ENCODE measurements at regions not wholly inside any gene's neighbourhood (a gene's known extent, or its start where the extent isn't known, plus 50 kb on each side); places are given as distances from the start of the nearest gene placed in this dataset.

DNA sequence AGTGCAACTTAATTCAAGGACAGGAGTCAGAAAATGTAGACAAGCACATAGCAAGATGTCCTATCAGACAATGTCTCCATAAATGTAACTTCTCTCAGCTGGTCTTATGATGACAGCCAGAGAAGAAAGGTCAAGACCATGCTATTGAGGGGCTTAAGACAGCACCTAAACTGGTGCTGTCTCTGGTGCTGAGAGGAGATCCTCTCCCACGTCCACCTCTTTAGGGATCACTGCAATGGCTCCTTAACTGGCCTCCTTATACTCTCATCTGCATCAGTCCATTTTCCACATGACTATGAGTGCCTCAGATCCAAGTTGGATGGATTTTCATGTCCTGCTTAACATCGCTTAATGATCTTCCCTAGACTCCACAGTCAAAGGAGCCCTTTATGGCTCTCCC, 210.6 kb downstream of the ARL4A start (continued):
- TF ChIP-seq EZH2phosphoT487 (IDR thresholded peaks at IDR 0.05; ENCODE audit: unreplicated experiment) (no peak), CTCF (conservative IDR thresholded peaks at IDR 0.05; ENCODE audit: low read depth in 2 of 2) (no peak)

DNA sequence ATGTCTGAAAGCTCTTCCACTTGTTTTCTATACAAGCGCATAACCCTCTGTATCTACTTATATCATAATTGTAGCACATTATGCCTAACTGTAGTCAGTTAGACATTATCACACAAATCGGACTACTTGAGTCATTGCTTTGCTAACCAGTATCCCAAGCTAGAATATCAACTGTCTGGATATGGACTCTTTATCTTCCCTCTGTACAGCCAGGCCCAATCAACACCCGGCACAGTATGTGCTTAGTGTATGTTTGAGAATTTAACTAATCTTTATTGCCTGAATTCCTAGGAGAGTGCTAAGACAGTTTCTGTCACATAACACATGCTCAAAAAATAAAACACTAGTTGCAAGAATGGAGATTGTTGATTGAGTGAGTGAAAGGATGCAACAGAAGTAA, 211.2 kb downstream of the ARL4A start:
- H3K4me1 ChIP-seq (ENCODE audit: insufficient read depth): peaks cover 11% of the 10 kb centered on the region; the same call in 1 of the 2 replicates
- H3K36me3 Mint-ChIP-seq (ENCODE audit: low read depth): no peaks in the 10 kb centered on the region; the same call in 2 of the 3 replicates
- H3K4me2 ChIP-seq: no peak overlapping the region
- no peak overlapping the region for H3K4me3 Mint-ChIP-seq
- H3K27me3 ChIP-seq (ENCODE audit: insufficient read depth): no peaks in the 10 kb centered on the region
- no peaks in the 10 kb centered on the region for H3K79me2 ChIP-seq (replicated peaks; ENCODE audit: insufficient read depth)
- H3K36me3 ChIP-seq (ENCODE audit: insufficient read depth): no peaks in the 10 kb centered on the region
- no peak overlapping the region for H3K4me3 ChIP-seq
- no peak for ATAC-seq
- no peaks in the 10 kb centered on the region for H3K27me3 Mint-ChIP-seq (ENCODE audit: insufficient read depth, low read depth, poor library complexity)
- no peak overlapping the region; the same call in 1 of the 2 replicates for H2AFZ ChIP-seq
- DNase-seq (ENCODE audit: low spot score): no peak
- H3K27ac ChIP-seq (ENCODE audit: low read depth): no peak overlapping the region
- no peaks in the 10 kb centered on the region for H3F3A ChIP-seq (replicated peaks; ENCODE audit: low read depth)
- H3K9me3 Mint-ChIP-seq: no peaks in the 10 kb centered on the region
- H3K27ac Mint-ChIP-seq: no peak overlapping the region
- H3K4me1 Mint-ChIP-seq: peaks cover 8% of the 10 kb centered on the region
- peaks cover 3% of the 10 kb centered on the region; the same call in 1 of the 2 replicates for H3K9me2 ChIP-seq (ENCODE audit: insufficient read depth)
- H4K20me1 ChIP-seq (replicated peaks; ENCODE audit: insufficient read depth): no peaks in the 10 kb centered on the region
- TF ChIP-seq EZH2 (IDR thresholded peaks at IDR 0.05; ENCODE audit: low read depth, unreplicated experiment): no peak
- TF ChIP-seq NANOG (IDR thresholded peaks at IDR 0.05; ENCODE audit: borderline replicate concordance): no peak
- TF ChIP-seq, protein P1, sequence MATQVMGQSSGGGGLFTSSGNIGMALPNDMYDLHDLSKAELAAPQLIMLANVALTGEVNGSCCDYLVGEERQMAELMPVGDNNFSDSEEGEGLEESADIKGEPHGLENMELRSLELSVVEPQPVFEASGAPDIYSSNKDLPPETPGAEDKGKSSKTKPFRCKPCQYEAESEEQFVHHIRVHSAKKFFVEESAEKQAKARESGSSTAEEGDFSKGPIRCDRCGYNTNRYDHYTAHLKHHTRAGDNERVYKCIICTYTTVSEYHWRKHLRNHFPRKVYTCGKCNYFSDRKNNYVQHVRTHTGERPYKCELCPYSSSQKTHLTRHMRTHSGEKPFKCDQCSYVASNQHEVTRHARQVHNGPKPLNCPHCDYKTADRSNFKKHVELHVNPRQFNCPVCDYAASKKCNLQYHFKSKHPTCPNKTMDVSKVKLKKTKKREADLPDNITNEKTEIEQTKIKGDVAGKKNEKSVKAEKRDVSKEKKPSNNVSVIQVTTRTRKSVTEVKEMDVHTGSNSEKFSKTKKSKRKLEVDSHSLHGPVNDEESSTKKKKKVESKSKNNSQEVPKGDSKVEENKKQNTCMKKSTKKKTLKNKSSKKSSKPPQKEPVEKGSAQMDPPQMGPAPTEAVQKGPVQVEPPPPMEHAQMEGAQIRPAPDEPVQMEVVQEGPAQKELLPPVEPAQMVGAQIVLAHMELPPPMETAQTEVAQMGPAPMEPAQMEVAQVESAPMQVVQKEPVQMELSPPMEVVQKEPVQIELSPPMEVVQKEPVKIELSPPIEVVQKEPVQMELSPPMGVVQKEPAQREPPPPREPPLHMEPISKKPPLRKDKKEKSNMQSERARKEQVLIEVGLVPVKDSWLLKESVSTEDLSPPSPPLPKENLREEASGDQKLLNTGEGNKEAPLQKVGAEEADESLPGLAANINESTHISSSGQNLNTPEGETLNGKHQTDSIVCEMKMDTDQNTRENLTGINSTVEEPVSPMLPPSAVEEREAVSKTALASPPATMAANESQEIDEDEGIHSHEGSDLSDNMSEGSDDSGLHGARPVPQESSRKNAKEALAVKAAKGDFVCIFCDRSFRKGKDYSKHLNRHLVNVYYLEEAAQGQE (IDR thresholded peaks at IDR 0.05; ENCODE audit: unreplicated experiment): no peak
- TF ChIP-seq STAT1 (IDR thresholded peaks at IDR 0.05; ENCODE audit: unreplicated experiment): no peak
- TF ChIP-seq EZH2phosphoT487 (IDR thresholded peaks at IDR 0.05; ENCODE audit: unreplicated experiment): no peak
- no peak for TF ChIP-seq CREB1 (CRISPR knock-in tag; IDR thresholded peaks at IDR 0.05; ENCODE audit: low read depth)
- no peak for TF ChIP-seq ZNF331 (CRISPR knock-in tag; IDR thresholded peaks at IDR 0.05; ENCODE audit: low read depth)
- no peak for TF ChIP-seq CTCF (conservative IDR thresholded peaks at IDR 0.05; ENCODE audit: low read depth in 2 of 2)
- TF ChIP-seq POLR2AphosphoS5 (IDR thresholded peaks at IDR 0.05; ENCODE audit: low read depth): no peak
- TF ChIP-seq ZNF462 (CRISPR knock-in tag; IDR thresholded peaks at IDR 0.05): no peak

Measured in GM23338 (cell line).